Endothelial cell of umbilical vein (primary cell): ENCODE measurements at regions not wholly inside any gene's neighbourhood (a gene's known extent, or its start where the extent isn't known, plus 50 kb on each side); places are given as distances from the start of the nearest gene placed in this dataset.

ENCODE experiments used
- CTCF ChIP-seq, 2 donors: IDR thresholded peaks; 1 replicate in 1 of 2; 2 replicates in 1 of 2; pipeline ENCODE4 v1.5.1; 2011; ENCODE audit warnings: low read length in 2 of 2, mild to moderate bottlenecking in 2 of 2, moderate library complexity in 2 of 2, control low read depth in 1 of 2, inconsistent platforms in 1 of 2, low read depth in 1 of 2; ENCODE audit not compliant: insufficient read depth in 1 of 2; ENCODE audit errors: extremely low read depth in 1 of 2
- EZH2 ChIP-seq: IDR thresholded peaks from 2 replicates; pipeline ENCODE4 v1.6.1; 2012; ENCODE audit warnings: borderline replicate concordance, low read depth, mild to moderate bottlenecking, moderate library complexity, low read length, inconsistent platforms; ENCODE audit not compliant: severe bottlenecking
- FOS ChIP-seq: IDR thresholded peaks from 2 replicates; pipeline ENCODE4 v1.6.1; 2011; ENCODE audit warnings: mild to moderate bottlenecking, low read length, moderate library complexity, borderline replicate concordance; ENCODE audit not compliant: insufficient read depth
- GATA2 ChIP-seq: IDR thresholded peaks from 2 replicates; pipeline ENCODE4 v1.7.0; 2011; ENCODE audit warnings: low read depth, mild to moderate bottlenecking, moderate library complexity, mixed read lengths, low read length; ENCODE audit not compliant: insufficient read length, insufficient read depth
- MAX ChIP-seq: IDR thresholded peaks from 2 replicates; pipeline ENCODE4 v1.6.1; 2011; ENCODE audit not compliant: insufficient read depth, insufficient read length
- MYC ChIP-seq: IDR thresholded peaks from one replicate; pipeline ENCODE4 v1.6.1; 2011; ENCODE audit warnings: mild to moderate bottlenecking, low read depth, low read length
- POLR2A ChIP-seq: IDR thresholded peaks from 2 replicates; pipeline ENCODE4 v1.6.1; 2012; ENCODE audit warnings: low read depth, mild to moderate bottlenecking, control low read depth, low read length
- POLR2AphosphoS5 ChIP-seq: IDR thresholded peaks from 2 replicates; pipeline ENCODE4 v1.6.1; 2012; ENCODE audit warnings: low read depth, mild to moderate bottlenecking, control low read depth, low read length, moderate library complexity; ENCODE audit not compliant: insufficient read depth

DNA sequence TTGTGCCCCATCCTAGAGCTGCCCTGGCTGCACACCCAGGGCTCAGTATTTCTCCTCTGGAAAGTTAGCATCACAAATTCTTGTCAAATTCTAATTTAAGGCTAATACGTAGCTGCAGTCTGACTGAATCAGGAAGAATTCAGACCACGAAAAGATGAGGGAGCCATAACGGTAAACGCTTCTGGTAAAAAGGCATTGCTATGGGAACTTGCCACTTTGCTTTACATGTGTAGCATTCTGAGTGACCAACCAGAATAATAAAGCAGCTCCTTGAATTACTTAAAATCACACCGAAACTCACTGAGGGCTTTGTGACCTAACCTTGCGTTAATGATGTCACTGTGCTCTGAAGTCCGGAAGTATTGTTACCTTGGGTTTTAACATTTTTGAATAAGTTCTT, 286.6 kb upstream of the TMTC4 start:
- no peak for TF ChIP-seq CTCF (IDR thresholded peaks at IDR 0.05; ENCODE audit: extremely low read depth in 1 of 2, insufficient read depth in 1 of 2, low read depth in 1 of 2, low read length in 2 of 2)
- no peak for TF ChIP-seq POLR2AphosphoS5
- no peak for TF ChIP-seq FOS
- TF ChIP-seq POLR2A, result no peak
- no peak for TF ChIP-seq EZH2
- TF ChIP-seq MAX, result no peak
- no peak for TF ChIP-seq MYC
- TF ChIP-seq GATA2, result no peak
